A673 (cell line): ENCODE measurements at regions not wholly inside any gene's neighbourhood (a gene's known extent, or its start where the extent isn't known, plus 50 kb on each side); places are given as distances from the start of the nearest gene placed in this dataset.

Experiments
- EZH2 ChIP-seq: fragments of 200-600 bp; sonication (generic); IDR thresholded peaks from 2 replicates; pipeline ENCODE4 v1.6.1; 2017; ENCODE audit warnings: borderline replicate concordance, low read depth, mild to moderate bottlenecking, mixed read lengths, antibody characterized with exemption, low read length; ENCODE audit not compliant: poor library complexity, severe bottlenecking
- TF ChIP-seq, protein P1 (sequence below): fragments of 300-800, 200-600 bp; sonication (generic); conservative IDR thresholded peaks from 2 replicates; pipeline ENCODE4 v1.5.1; 2017; ENCODE audit warnings: low read depth, mild to moderate bottlenecking, antibody characterized with exemption, low read length, moderate library complexity, mixed read lengths

- no peak for TF ChIP-seq EZH2
- TF ChIP-seq, protein P1, sequence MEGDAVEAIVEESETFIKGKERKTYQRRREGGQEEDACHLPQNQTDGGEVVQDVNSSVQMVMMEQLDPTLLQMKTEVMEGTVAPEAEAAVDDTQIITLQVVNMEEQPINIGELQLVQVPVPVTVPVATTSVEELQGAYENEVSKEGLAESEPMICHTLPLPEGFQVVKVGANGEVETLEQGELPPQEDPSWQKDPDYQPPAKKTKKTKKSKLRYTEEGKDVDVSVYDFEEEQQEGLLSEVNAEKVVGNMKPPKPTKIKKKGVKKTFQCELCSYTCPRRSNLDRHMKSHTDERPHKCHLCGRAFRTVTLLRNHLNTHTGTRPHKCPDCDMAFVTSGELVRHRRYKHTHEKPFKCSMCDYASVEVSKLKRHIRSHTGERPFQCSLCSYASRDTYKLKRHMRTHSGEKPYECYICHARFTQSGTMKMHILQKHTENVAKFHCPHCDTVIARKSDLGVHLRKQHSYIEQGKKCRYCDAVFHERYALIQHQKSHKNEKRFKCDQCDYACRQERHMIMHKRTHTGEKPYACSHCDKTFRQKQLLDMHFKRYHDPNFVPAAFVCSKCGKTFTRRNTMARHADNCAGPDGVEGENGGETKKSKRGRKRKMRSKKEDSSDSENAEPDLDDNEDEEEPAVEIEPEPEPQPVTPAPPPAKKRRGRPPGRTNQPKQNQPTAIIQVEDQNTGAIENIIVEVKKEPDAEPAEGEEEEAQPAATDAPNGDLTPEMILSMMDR = no peak
These were observed 85.6 kb upstream of the CASZ1 start for GRCh38 chr1:10882069-10882468.
